Effector memory CD4-positive, alpha-beta T cell (primary cell): ENCODE measurements at regions not wholly inside any gene's neighbourhood (a gene's known extent, or its start where the extent isn't known, plus 50 kb on each side); places are given as distances from the start of the nearest gene placed in this dataset.
"Not testable (repeated sequence)": the region's sequence is repeated elsewhere in the genome, so short reads cannot be mapped to it uniquely, and the experiment has no call there.

Experiments used
- DNase-seq, 3 donors: peaks; one replicate each; pipeline ENCODE4 v3.0.0-alpha.2; 2020
- H3K27ac ChIP-seq: 2 replicates; pipeline ENCODE4 v1.7.0; 2013; ENCODE audit warnings: mild to moderate bottlenecking, low read length, moderate library complexity; ENCODE audit not compliant: insufficient read depth, poor library complexity, severe bottlenecking
- H3K27me3 ChIP-seq: replicated peaks from 2 replicates; pipeline ENCODE4 v1.7.0; 2013; ENCODE audit warnings: mild to moderate bottlenecking, low read length; ENCODE audit not compliant: insufficient read depth, control insufficient read depth, poor library complexity, severe bottlenecking
- H3K36me3 ChIP-seq: 2 replicates; pipeline ENCODE4 v1.7.0; 2013; ENCODE audit warnings: mild to moderate bottlenecking, low read length, moderate library complexity; ENCODE audit not compliant: control insufficient read depth, insufficient read depth
- H3K4me1 ChIP-seq: 2 replicates; pipeline ENCODE4 v1.7.0; 2013; ENCODE audit warnings: low read length, mild to moderate bottlenecking; ENCODE audit not compliant: control insufficient read depth, insufficient read depth, poor library complexity, severe bottlenecking
- H3K4me3 ChIP-seq: 2 replicates; pipeline ENCODE4 v1.7.0; 2013; ENCODE audit warnings: low read length, low read depth, mild to moderate bottlenecking; ENCODE audit not compliant: insufficient read depth, poor library complexity, severe bottlenecking
- H3K9me3 ChIP-seq: 2 replicates; pipeline ENCODE4 v1.7.0; 2013; ENCODE audit warnings: mild to moderate bottlenecking, low read length, moderate library complexity; ENCODE audit not compliant: control insufficient read depth

GRCh38 chr12:47403681-47404080, 302.1 kb downstream of the RPAP3 start:
- Histone ChIP-seq H3K4me1 (peaks cover 7% of the 10 kb centered on the region), H3K4me3 (no peak overlapping the region), H3K27ac (no peak overlapping the region), H3K27me3 (no peaks in the 10 kb centered on the region), H3K9me3 (no peaks in the 10 kb centered on the region), H3K36me3 (no peaks in the 10 kb centered on the region)
- no peak for DNase-seq

- peaks cover 10% of the 10 kb centered on the region for H3K4me1 ChIP-seq
- H3K27me3 ChIP-seq, DNase-seq, H3K4me3 ChIP-seq, H3K36me3 ChIP-seq, H3K27ac ChIP-seq, H3K9me3 ChIP-seq: not testable (repeated sequence)
These were observed 304.6 kb downstream of the RPAP3 start for GRCh38 chr12:47401196-47401595.

- Histone ChIP-seq H3K9me3 (no peaks in the 10 kb centered on the region), H3K27ac (no peak overlapping the region), H3K27me3 (no peaks in the 10 kb centered on the region), H3K4me3 (no peak overlapping the region), H3K36me3 (no peaks in the 10 kb centered on the region), H3K4me1 (peaks cover 10% of the 10 kb centered on the region)
- DNase-seq = no peak
These were observed 305.6 kb downstream of the RPAP3 start for GRCh38 chr12:47400266-47400665.

- Histone ChIP-seq H3K4me1 (peaks cover 23% of the 10 kb centered on the region), H3K27me3 (no peaks in the 10 kb centered on the region), H3K4me3 (peak overlapping the region; percentile 20), H3K36me3 (no peaks in the 10 kb centered on the region), H3K27ac (no peak overlapping the region), H3K9me3 (no peaks in the 10 kb centered on the region)
- peak; percentile 14 to 30 (median 20) for DNase-seq
These were observed 308.1 kb downstream of the RPAP3 start for GRCh38 chr12:47397664-47398281.

GRCh38 chr12:47396902-47397663, 308.7 kb downstream of the RPAP3 start:
- H3K9me3 ChIP-seq = no peaks in the 10 kb centered on the region
- no peaks in the 10 kb centered on the region for H3K27me3 ChIP-seq
- no peak overlapping the region for H3K27ac ChIP-seq
- peak overlapping the region; percentile 20 for H3K4me3 ChIP-seq
- DNase-seq = peak in 1 of 3 donors; percentile 2
- H3K4me1 ChIP-seq = peaks cover 25% of the 10 kb centered on the region
- no peaks in the 10 kb centered on the region for H3K36me3 ChIP-seq

- DNase-seq = no peak
These were observed 311.8 kb downstream of the RPAP3 start for GRCh38 chr12:47394070-47394469.

GRCh38 chr12:47393403-47393790, 312.4 kb downstream of the RPAP3 start:
- H3K9me3 ChIP-seq = no peaks in the 10 kb centered on the region
- peaks cover 35% of the 10 kb centered on the region for H3K4me1 ChIP-seq
- H3K27ac ChIP-seq = no peak overlapping the region
- H3K36me3 ChIP-seq = no peaks in the 10 kb centered on the region
- no peak for DNase-seq
- H3K27me3 ChIP-seq = no peaks in the 10 kb centered on the region
- H3K4me3 ChIP-seq = no peak overlapping the region

More at GRCh38 chr12:47394070-47394469, 311.8 kb downstream of the RPAP3 start:
- Histone ChIP-seq H3K9me3 (no peaks in the 10 kb centered on the region), H3K27ac (peak overlapping the region; percentile 11), H3K36me3 (no peaks in the 10 kb centered on the region), H3K4me3 (no peak overlapping the region), H3K4me1 (peaks cover 35% of the 10 kb centered on the region), H3K27me3 (no peaks in the 10 kb centered on the region)

- Histone ChIP-seq H3K9me3 (no peaks in the 10 kb centered on the region), H3K27ac (peak overlapping the region; percentile 58), H3K36me3 (no peaks in the 10 kb centered on the region), H3K4me1 (peaks cover 24% of the 10 kb centered on the region), H3K27me3 (no peaks in the 10 kb centered on the region), H3K4me3 (no peak overlapping the region)
- DNase-seq = peak; percentile 40 to 62 (median 53)
These were observed 311.8 kb upstream of the AMIGO2 start for GRCh38 chr12:47391566-47391965.

- no peak overlapping the region for H3K4me3 ChIP-seq
- H3K36me3 ChIP-seq = no peaks in the 10 kb centered on the region
- no peak for DNase-seq
- no peaks in the 10 kb centered on the region for H3K9me3 ChIP-seq
- no peak overlapping the region for H3K27ac ChIP-seq
- no peaks in the 10 kb centered on the region for H3K27me3 ChIP-seq
- peaks cover 21% of the 10 kb centered on the region for H3K4me1 ChIP-seq
These were observed 309.0 kb upstream of the AMIGO2 start for GRCh38 chr12:47388712-47389111.

GRCh38 chr12:47387994-47388393, 308.2 kb upstream of the AMIGO2 start:
- Histone ChIP-seq H3K27ac (no peak overlapping the region), H3K27me3 (no peaks in the 10 kb centered on the region), H3K4me3 (no peak overlapping the region), H3K9me3 (no peaks in the 10 kb centered on the region), H3K36me3 (no peaks in the 10 kb centered on the region), H3K4me1 (peaks cover 14% of the 10 kb centered on the region)
- no peak for DNase-seq
